HG03571 (cell line): ENCODE measurements at regions not wholly inside any gene's neighbourhood (a gene's known extent, or its start where the extent isn't known, plus 50 kb on each side); places are given as distances from the start of the nearest gene placed in this dataset.
"Not testable (repeated sequence)": the region's sequence is repeated elsewhere in the genome, so short reads cannot be mapped to it uniquely, and the experiment has no call there.

Source experiments
- ATAC-seq: cut with Tn5 transposase; IDR thresholded peaks from one replicate; pipeline ENCODE4 v1.9.1; 2021; ENCODE audit not compliant: unreplicated experiment

DNA sequence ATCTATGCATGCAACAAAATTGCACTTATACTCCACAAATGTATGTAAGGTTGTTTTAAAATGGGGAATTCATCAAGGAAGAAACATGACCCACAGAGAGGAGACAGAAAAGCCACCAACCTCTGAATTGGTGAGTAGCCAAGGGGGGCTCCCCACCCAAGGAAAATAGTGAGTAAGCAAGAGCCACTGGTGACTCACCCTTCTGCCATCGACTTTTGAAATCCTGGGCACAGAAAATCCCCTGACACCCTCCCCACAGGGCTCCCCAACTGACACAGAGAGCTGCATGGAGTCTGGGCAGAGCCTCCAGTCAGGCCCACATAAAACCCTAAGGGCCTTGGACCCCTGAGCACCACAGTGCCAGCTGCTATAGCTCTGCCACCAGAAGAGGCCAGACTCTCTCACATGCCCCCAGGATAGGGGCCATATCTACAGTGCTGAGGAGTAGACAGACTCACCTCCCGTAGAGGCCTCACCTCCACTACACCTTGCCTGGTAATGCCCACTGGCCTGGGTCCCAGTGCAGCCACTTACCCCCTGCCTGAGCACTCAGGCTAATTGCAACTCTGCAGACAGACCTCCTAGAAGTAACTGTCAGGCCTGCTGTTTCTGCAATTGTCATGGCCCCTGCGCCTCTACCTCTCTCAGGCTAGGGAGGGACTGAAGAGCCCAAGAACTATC lies 244.7 kb upstream of the WSB1 start:
- ATAC-seq: no peak

DNA sequence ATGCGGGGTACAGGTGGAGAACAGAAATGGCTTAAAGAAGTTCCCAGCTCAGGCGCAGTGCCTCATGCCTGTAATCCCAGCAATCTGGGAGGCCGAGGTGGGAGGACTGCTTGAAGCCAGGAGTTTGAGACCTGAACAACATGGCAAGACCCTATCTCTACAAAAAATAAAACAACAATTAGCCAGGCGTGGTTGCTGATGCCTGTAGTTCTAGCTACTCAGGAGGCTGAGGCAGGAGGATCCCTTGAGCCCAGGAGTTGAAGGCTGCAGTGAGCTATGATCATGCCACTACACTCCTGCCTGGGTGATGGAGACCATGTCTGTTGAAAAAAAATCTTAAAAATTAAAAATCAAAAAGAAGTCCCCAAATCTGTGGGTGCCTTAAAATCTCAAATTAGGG lies 228.3 kb upstream of the WSB1 start:
- no peak for ATAC-seq

DNA sequence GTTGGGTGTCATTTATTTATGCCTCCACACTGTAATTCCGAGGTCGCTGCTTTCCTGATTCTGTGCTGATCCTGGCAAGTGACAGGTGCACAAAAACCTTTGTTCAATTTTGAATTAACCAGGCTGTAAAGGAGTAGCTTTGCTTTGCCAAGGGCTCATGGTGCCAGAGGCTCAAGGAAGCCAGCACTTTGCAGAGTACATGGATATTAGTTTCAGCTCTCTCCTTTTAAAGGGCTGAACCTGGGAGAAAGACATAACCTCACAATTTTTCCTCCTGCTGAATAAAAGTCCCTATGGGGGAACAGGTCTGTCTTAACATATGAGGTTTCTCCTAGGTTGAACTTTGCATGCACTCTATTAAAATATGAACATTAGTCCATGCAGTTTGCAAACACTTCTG lies 227.6 kb upstream of the WSB1 start:
- no peak for ATAC-seq

DNA sequence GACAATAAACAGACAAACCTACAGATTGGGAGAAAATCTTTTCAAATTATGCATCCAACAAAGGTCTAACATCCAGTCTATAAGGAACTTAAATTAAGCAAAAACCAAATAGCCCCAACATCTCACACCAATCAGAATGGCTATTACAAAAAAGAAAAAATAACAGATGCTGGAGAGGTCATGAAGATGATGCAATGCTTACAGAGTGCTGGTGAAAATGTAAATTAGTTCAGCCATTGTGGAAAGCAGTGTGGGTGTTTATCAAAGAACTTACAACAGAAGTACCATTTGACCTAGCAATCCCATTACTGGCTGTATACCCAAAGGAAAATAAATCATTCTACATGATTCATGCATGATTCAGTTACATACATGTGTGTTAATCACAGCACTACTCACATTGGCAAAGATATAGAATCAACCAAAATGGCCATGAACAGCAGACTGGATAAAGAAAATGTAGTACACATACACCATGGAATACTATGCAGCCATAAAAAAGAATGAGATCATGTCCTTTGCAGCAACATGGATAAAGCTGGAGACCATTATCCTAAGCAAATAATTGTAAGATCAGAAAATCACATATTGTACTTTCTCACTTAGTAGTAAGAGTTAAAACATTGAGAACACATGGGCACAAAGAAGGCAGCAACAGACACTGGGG lies 223.9 kb upstream of the WSB1 start:
- ATAC-seq: no peak

DNA sequence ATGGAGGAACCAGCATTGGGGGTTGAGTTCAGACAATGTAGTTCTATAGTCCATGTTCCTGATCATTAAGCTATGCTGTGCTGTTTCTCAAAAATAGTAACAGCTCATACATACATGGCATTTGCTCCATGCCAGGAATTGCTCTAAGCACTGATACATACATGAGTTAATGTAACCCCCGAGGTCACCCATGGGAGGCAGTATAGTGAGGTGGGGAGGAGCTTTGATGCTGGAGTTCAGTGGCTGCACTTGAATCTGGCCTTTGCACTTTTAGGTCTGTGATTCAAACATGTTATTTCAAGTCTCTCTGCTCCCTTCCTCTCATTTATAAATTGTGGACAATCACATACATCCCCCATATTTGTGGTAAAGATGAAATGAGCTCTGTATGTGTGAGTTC lies 223.1 kb upstream of the WSB1 start:
- ATAC-seq: no peak

DNA sequence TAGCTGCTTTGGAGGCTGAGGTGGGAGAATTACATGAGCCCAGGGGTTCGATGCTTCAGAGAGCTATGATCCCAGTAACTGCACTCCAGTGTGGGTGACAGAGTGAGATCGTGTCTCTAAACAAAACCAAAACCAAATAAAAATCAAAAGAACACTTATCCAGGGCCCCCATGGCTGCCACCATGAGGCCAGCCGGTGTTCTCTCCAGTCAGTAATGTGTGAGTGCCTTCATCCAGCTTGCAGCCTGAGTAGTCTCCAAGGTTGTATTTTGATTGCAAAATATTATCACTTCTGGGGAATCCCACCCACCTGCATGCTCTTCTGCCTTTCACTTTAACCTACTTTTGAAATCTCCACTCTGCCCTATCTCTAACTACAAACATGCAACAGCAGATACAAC lies 221.0 kb upstream of the WSB1 start:
- no peak for ATAC-seq

DNA sequence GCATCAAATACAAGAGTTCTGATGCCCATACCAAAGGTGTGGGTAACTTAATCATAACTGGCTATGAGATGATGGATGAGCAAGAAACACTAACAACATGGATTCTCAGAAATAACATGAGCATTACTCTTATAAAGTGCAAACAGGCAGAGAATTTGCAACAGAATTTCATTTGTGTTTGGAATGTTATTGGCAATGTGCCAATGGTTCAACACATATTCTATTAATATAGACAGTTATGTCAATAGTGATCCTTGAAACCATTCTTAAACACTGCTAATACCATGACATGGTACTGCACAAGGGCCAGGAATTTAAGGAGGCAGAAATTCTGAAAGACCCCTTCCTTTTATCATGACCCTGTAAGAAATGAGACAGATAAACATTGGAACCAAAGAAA lies 217.1 kb upstream of the WSB1 start:
- ATAC-seq: no peak

DNA sequence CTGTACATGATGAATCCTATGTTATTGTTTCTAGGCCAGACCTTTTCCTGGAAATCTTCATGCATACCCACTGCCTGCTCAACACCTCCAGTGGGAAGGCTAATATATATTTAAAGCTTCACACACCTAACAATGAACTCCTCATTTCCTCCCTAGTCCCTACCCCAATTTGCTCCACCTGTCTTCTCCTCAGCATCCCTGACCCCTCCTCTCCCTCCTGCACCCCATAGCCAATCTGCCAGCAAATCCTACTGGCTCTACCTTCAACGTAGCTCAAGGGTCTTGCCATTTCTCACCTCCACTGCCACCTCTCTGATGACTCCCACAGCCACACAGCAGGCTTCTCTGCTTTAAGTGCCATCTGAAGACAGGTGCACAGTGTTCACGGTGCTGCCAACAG lies 215.6 kb upstream of the WSB1 start:
- no peak for ATAC-seq

DNA sequence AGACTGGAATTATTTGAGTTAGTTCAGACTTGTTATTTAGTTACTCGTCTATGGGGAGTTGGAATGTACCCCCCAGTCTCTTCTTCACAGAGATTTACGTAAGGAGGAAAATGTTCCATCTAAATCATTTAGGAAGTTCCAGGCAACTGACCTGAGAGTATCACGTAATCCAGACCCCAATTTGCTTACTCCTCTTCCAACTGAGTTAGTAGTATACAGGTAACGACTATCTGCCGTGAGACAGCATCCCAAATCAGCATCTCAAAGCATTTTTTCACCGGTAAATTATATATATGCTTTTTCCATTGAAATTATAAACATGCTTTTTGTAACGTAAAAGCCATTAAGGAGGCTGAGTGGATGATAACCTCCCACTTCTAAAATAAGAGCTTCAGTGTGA lies 214.3 kb upstream of the WSB1 start:
- ATAC-seq: no peak

DNA sequence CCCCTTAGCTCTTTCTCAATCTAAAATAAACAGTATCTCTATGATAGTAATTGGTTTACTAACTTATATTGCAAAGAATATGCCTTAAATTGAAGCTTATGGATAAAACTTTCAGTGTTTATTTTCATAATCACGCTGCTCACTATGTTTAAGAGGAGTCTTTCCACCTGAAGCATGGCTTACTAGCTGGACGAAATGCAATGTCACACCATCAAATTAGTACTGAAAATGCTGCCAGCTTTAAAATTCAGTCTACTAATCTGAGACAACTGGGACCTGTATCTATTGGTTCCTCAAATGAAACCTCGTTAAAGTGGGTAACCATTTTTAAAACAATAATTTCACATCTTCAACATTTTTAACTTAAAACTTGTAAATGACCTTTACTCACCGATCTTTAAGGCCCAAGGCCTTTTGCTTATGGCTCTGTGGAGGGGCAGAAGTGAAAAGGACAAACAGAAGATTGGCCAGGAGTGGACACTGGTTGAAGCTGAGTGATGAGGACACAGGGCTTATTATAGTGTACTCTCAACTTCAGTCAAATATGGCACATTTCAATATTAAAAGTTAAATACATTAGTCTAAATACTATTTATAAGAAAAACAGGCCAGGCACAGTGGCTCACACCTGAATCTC lies 212.8 kb upstream of the WSB1 start:
- ATAC-seq: no peak

DNA sequence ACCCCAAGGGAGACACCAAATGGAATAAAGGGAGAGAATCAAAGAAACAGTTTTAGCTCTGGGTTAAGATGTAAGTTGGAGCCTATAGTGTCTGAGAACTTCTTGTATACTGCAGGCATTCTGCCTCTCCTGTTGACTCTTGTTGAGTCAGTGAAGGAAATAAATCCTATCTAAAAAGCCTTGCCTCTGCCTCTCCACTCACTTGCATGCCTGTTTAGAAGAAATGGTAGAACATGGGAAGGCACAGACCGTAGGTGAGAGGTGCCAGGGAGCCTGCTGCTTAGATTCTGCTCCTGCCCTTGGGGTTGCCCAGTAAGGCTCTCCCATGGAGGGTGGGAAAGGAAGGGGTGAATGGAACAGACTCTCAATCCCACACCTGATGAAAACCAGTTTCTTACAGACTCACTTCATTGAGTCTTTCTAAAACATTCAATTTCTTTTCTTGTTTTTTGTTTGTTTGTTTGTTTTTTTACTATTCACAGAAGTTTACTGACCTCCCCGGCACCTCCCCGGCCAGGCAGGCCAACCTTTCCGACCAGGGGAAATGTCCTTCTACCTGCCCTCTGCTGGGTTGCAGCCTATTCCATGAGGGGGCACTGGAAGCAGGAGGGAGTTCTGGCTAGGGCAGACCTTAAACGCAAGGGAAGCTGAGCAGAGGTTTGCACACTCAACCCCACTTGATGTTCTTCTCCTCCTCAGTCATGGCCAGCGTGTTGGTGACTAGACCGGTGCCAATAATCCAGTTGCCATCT lies 211.7 kb upstream of the WSB1 start:
- no peak for ATAC-seq

DNA sequence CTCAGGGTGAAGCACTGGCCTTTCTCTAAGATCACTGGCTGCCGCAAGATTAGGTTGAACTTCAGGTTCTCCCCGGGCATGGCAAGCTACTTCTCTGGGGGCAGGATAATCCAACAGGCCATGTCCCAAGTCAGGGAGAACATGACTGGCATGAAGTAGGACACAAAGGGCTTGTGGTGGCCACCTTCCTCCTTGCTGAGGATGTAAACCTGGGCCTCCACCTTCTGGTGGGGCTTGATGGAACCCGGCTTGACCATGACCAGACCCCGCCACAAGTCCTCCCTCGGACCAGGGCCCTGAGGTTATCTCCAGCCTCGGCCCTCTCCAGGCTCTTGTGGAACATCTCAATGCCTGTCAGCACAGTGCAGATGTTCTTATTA lies 211.1 kb upstream of the WSB1 start:
- ATAC-seq: no peak

DNA sequence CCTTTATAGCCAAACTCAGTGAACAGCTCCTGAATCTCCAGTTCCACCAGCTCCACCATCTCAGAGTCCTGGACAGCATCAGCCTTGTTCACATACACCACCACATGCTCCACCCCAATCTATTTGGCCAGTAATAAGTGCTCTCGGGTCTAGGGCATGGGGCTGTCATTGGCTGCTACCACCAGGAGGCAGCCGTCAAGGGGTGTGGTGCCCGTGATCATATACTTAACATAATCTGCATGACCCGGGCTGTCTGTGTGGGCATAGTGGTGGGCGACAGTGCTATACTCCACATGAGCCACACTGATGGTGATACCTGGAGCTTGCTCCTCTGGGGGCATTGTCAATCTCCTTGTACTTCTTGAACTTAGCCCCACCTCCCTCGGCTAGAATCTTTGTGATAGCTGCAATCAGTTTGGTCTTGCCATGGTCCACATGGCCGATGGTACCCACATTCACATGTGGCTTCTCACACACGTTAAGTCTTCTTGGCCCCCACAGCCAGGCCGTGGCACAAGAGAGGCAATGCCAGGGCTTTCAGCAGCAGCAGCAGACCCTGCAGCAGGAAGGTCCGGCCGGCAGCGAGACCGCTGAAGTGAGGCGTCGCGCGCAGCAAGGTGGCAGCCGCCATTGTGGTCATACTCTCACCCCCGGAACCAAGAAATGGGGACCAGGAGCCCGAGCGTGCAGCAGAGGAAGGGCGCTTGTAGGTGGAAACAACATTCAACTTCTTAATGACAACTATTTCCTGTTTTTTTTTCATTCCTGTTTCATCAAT lies 210.3 kb upstream of the WSB1 start:
- ATAC-seq: no peak

DNA sequence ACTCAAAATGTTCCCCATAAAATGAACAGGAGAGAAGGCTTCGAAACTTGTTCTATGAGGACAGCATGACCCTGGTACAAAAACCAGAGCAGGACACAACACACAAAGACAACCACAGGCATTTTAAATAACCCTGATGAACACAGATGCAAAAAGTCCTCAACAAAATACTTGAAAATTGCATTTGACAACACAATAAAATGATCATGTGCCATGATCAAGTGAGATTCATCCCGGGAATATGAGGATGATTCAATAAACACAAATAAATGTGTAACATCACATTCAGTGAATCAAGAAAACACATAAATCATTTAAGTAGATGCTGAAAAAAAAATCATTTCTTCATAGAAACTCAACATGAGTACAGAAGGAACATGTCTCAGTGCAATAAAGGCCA lies 208.4 kb upstream of the WSB1 start:
- ATAC-seq: no peak

DNA sequence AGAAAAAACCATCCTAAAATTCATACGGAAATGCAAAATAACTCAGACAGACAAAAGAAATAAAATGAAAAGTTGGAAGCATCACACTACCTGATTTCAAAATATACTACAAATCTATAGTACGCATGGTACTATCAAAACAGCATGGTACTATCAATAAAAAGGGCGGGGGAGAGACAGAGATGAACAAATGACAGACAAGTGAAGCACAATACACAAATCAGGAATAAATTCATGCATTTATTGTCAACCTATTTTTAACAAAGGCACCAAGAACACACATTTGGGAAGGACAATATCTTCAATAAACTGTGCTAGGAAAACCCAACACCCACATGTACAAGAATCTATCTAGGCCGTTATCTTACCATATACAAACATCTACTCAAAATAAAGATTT lies 207.4 kb upstream of the WSB1 start:
- no peak for ATAC-seq

DNA sequence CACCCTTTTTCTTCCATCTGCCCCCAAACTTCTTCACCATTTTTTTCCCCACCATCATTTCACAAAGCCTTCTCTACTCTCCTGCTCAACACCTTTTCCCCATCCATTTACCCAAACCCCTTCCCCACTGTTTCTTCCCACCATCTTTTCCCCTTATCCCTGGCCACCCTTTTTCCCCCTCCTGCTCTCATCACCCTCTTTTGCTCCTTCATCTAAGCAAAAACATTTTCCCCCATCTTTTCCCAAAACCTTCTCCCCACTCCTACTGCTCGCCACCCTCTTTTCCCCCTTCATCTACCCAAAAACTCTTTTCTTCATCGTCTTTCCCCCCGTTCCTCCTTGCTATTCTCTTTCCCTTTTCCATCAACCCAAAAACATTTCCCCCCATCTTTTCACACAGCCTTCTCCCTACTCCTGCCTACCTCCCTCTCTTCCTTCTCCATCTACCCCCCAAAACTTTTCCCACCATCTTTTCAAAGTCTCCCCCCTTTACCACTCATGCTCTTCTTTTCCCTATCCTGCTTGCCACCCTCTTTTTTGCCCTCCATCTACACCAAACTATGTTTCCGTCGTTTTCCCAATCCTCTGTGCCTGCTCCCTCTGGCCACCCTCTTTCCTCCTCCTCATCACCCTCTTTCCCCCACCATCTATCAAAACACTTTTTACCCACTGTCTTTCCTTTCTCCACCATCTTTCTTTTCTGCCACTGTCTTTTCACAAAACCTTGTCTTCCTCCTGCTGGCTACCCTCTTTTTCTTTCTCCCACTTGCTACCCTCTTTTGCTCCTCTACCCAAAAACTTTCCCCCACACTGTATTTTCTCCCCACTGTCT lies 205.8 kb upstream of the WSB1 start:
- no peak for ATAC-seq

DNA sequence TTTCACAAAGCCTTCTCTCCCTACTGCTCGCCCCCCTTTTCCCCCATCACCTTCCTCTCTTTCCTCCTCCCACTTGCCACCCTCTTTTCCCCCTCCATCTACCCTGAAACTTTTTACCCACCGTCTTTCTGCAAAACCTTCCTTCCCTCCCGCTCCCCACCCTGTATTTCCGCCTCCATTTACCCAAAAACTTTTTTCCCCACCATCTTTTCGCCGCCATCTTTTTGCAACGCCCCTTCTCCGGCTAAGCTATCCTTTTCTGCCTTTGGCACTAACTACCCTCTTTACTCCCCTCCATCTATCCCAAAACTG lies 205.2 kb upstream of the WSB1 start:
- ATAC-seq: no peak

DNA sequence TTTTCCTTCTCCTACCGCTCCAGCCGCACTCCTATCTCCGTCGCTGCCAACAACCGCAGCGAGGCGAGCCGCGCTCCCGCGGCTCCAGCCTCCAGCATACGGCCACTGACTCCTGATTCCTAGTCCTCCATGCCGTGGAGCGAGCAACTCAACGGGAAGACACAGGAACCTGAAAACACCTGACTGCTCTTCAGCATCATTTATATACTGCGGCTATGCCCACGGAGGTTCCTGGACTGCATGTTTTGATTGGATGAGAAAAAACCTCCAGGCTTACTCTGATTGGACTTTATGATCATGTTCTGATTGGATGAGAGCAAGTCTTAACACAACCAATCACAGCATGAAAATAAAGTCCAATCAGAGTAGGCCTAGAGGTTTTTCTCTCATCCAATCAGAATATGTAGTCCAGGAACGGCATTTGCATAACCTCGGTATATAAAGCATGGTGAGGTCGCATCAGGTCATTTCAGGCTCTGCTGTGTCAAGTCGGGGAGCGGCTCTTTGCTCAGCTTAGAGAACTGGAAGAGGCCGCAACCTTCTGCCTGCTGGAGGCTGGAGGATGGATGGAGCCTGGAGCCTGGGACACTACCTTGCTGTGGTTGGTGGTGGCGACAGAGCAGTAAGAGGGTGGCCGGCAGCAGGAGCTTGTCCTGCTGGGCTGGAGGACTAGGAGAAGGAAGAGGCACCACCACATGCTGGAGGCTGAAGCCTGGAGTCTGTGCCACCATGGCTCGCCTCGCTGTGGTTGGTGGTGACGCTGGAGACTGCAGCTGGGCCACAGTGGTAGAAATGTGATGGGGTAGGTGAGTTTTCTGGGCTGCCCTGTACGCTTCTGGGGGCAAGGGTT lies 204.6 kb upstream of the WSB1 start:
- ATAC-seq: not testable (repeated sequence)

DNA sequence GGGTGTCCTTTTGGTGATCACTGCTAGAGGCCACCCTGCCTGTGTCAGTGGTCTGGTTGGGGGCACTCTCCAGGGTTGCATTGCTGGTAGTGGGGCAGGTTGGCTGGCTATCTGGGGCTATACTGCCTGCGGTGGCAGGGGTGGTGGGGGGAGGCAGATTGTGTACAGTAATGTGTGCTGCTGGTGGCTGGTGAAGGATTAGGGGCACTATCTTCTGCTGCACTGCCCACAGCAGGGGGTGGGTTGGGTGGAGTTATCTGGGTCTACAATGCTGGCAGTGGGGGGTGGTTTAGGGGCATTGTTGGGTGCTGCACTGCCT lies 204.0 kb upstream of the WSB1 start:
- ATAC-seq: no peak
